Panc1 (cell line): ENCODE measurements at regions not wholly inside any gene's neighbourhood (a gene's known extent, or its start where the extent isn't known, plus 50 kb on each side); places are given as distances from the start of the nearest gene placed in this dataset.

Source experiments
- POLR2AphosphoS5 ChIP-seq: IDR thresholded peaks from 2 replicates; pipeline ENCODE4 v1.6.1; 2012; ENCODE audit warnings: mild to moderate bottlenecking, low read depth, low read length, moderate library complexity
- SIN3A ChIP-seq: IDR thresholded peaks from 2 replicates; pipeline ENCODE4 v1.6.1; 2012; ENCODE audit warnings: low read depth, mild to moderate bottlenecking, low read length, moderate library complexity, borderline replicate concordance; ENCODE audit not compliant: insufficient read depth
- TCF7L2 ChIP-seq: IDR thresholded peaks from 2 replicates; pipeline ENCODE4 v1.6.1; 2011; ENCODE audit warnings: mild to moderate bottlenecking, low read depth, low read length, inconsistent platforms
- TF ChIP-seq, protein P1 (sequence below), 2 experiments: IDR thresholded peaks; 2 replicates each; pipeline ENCODE4 v1.6.1; 2011 to 2012; ENCODE audit warnings: low read depth in 2 of 2, control low read depth in 1 of 2, low read length in 1 of 2, mild to moderate bottlenecking in 1 of 2, moderate library complexity in 1 of 2; ENCODE audit not compliant: insufficient read depth in 1 of 2
- TF ChIP-seq, protein P2 (sequence below): fragments of 450-650 bp; IDR thresholded peaks from 2 replicates; pipeline ENCODE4 v1.5.1; 2017; ENCODE audit warnings: mild to moderate bottlenecking

DNA sequence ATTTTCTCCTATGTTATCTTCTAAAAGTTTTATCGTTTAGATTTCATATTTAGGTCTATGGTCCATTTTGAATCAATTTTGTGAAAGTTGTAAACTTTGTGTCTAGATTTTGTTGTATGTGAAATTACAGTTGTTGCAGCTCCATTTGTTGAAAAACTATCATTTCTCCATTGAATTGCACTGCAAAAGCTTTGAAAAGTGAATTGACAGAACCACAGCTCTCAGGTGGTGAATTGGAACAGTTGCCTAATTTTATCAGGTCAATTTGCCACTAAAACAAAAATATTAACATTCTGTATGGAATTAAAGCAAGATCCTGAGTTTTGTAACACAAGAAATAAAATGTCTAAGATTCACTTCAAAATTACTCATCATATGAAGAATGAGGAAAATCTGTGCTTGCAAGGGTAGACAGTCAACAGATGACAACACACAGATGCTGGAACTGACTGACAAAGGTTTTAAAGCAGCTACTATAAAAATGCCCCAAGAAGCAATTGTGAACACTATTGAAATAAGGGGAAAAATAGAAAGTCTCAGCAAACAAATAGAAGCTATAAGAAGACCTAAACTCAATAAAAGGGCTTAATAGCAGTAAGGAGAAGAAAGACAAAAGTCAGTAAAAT, 346.7 kb downstream of the PAX1 start:
- no peak for TF ChIP-seq SIN3A
- TF ChIP-seq, protein P1, sequence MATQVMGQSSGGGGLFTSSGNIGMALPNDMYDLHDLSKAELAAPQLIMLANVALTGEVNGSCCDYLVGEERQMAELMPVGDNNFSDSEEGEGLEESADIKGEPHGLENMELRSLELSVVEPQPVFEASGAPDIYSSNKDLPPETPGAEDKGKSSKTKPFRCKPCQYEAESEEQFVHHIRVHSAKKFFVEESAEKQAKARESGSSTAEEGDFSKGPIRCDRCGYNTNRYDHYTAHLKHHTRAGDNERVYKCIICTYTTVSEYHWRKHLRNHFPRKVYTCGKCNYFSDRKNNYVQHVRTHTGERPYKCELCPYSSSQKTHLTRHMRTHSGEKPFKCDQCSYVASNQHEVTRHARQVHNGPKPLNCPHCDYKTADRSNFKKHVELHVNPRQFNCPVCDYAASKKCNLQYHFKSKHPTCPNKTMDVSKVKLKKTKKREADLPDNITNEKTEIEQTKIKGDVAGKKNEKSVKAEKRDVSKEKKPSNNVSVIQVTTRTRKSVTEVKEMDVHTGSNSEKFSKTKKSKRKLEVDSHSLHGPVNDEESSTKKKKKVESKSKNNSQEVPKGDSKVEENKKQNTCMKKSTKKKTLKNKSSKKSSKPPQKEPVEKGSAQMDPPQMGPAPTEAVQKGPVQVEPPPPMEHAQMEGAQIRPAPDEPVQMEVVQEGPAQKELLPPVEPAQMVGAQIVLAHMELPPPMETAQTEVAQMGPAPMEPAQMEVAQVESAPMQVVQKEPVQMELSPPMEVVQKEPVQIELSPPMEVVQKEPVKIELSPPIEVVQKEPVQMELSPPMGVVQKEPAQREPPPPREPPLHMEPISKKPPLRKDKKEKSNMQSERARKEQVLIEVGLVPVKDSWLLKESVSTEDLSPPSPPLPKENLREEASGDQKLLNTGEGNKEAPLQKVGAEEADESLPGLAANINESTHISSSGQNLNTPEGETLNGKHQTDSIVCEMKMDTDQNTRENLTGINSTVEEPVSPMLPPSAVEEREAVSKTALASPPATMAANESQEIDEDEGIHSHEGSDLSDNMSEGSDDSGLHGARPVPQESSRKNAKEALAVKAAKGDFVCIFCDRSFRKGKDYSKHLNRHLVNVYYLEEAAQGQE (IDR thresholded peaks at IDR 0.05; ENCODE audit: insufficient read depth in 1 of 2, low read depth in 2 of 2, low read length in 1 of 2): no peak
- TF ChIP-seq, protein P2, sequence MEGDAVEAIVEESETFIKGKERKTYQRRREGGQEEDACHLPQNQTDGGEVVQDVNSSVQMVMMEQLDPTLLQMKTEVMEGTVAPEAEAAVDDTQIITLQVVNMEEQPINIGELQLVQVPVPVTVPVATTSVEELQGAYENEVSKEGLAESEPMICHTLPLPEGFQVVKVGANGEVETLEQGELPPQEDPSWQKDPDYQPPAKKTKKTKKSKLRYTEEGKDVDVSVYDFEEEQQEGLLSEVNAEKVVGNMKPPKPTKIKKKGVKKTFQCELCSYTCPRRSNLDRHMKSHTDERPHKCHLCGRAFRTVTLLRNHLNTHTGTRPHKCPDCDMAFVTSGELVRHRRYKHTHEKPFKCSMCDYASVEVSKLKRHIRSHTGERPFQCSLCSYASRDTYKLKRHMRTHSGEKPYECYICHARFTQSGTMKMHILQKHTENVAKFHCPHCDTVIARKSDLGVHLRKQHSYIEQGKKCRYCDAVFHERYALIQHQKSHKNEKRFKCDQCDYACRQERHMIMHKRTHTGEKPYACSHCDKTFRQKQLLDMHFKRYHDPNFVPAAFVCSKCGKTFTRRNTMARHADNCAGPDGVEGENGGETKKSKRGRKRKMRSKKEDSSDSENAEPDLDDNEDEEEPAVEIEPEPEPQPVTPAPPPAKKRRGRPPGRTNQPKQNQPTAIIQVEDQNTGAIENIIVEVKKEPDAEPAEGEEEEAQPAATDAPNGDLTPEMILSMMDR: no peak
- no peak for TF ChIP-seq TCF7L2
- no peak for TF ChIP-seq POLR2AphosphoS5
